ENCODE measurements at regions not wholly inside any gene's neighbourhood (a gene's known extent, or its start where the extent isn't known, plus 50 kb on each side); places are given as distances from the start of the nearest gene placed in this dataset.

- TF ChIP-seq, protein P1, sequence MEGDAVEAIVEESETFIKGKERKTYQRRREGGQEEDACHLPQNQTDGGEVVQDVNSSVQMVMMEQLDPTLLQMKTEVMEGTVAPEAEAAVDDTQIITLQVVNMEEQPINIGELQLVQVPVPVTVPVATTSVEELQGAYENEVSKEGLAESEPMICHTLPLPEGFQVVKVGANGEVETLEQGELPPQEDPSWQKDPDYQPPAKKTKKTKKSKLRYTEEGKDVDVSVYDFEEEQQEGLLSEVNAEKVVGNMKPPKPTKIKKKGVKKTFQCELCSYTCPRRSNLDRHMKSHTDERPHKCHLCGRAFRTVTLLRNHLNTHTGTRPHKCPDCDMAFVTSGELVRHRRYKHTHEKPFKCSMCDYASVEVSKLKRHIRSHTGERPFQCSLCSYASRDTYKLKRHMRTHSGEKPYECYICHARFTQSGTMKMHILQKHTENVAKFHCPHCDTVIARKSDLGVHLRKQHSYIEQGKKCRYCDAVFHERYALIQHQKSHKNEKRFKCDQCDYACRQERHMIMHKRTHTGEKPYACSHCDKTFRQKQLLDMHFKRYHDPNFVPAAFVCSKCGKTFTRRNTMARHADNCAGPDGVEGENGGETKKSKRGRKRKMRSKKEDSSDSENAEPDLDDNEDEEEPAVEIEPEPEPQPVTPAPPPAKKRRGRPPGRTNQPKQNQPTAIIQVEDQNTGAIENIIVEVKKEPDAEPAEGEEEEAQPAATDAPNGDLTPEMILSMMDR (IDR thresholded peaks at IDR 0.05 in 4 of 5, conservative IDR thresholded peaks at IDR 0.05 in 1 of 5) = no peak
- no peak for TF ChIP-seq POLR2A (IDR thresholded peaks at IDR 0.05)
These were observed 55.0 kb upstream of the HMCN1 start for GRCh38 chr1:185679220-185679619.
